SK-N-SH treated with all-trans-retinoic acid at 6 μM for 48 hours (cell line): ENCODE measurements at regions not wholly inside any gene's neighbourhood (a gene's known extent, or its start where the extent isn't known, plus 50 kb on each side); places are given as distances from the start of the nearest gene placed in this dataset.

Source experiments
- ATAC-seq: fragments of 200-7000 bp; cut with Tn5 transposase; 3 replicates; pipeline ENCODE4 v1.9.1; 2020; ENCODE audit warnings: mild to moderate bottlenecking, moderate library complexity
- ARNTL ChIP-seq: fragments of 450-650 bp; formaldehyde crosslinking; IDR thresholded peaks from 2 replicates; pipeline ENCODE4 v1.5.0; 2020; ENCODE audit warnings: low read depth, mild to moderate bottlenecking, moderate library complexity, borderline replicate concordance
- BACH2 ChIP-seq: fragments of 250-450 bp; sonication (Bioruptor Pico); IDR thresholded peaks from 2 replicates; pipeline ENCODE4 v1.9.0; 2021; ENCODE audit warnings: mild to moderate bottlenecking, borderline replicate concordance
- CSDC2 ChIP-seq: fragments of 250-450 bp; sonication (Bioruptor Pico); IDR thresholded peaks from 2 replicates; pipeline ENCODE4 v1.5.0; 2020; ENCODE audit warnings: mild to moderate bottlenecking, moderate library complexity
- ESRRG ChIP-seq: fragments of 250-450 bp; sonication (Bioruptor Pico); IDR thresholded peaks from 2 replicates; pipeline ENCODE4 v1.6.1; 2021; ENCODE audit warnings: mild to moderate bottlenecking
- GLIS3 ChIP-seq: fragments of 250-450 bp; sonication (Bioruptor Pico); IDR thresholded peaks from 2 replicates; pipeline ENCODE4 v1.5.0; 2020; ENCODE audit warnings: mild to moderate bottlenecking, moderate library complexity
- ISL1 ChIP-seq: fragments of 250-450 bp; sonication (Bioruptor Pico); IDR thresholded peaks from 2 replicates; pipeline ENCODE4 v2.1.2; 2022; ENCODE audit warnings: mild to moderate bottlenecking, moderate library complexity
- PPARA ChIP-seq: fragments of 250-450 bp; sonication (Bioruptor Pico); IDR thresholded peaks from 2 replicates; pipeline ENCODE4 v1.5.0; 2020; ENCODE audit warnings: mild to moderate bottlenecking, borderline replicate concordance
- RARB ChIP-seq: fragments of 250-450 bp; sonication (Bioruptor Pico); IDR thresholded peaks from 2 replicates; pipeline ENCODE4 v1.8.0; 2021; ENCODE audit warnings: mild to moderate bottlenecking, moderate library complexity
- SNAI2 ChIP-seq: fragments of 250-450 bp; sonication (Bioruptor Pico); IDR thresholded peaks from 2 replicates; pipeline ENCODE4 v1.5.0; 2020; ENCODE audit warnings: mild to moderate bottlenecking, moderate library complexity
- TCF4 ChIP-seq: fragments of 250-450 bp; sonication (Bioruptor Pico); IDR thresholded peaks from 2 replicates; pipeline ENCODE4 v1.8.0; 2021; ENCODE audit warnings: mild to moderate bottlenecking, moderate library complexity, borderline replicate concordance
- TOX ChIP-seq: fragments of 250-450 bp; sonication (Bioruptor Pico); IDR thresholded peaks from 2 replicates; pipeline ENCODE4 v1.8.0; 2021; ENCODE audit warnings: mild to moderate bottlenecking, moderate library complexity, borderline replicate concordance
- ZFP3 ChIP-seq: fragments of 250-450 bp; sonication (Bioruptor Pico); IDR thresholded peaks from 2 replicates; pipeline ENCODE4 v1.5.0; 2020; ENCODE audit warnings: mild to moderate bottlenecking, moderate library complexity
- ZFP30 ChIP-seq: fragments of 450-650 bp; formaldehyde crosslinking; IDR thresholded peaks from 2 replicates; pipeline ENCODE4 v1.5.0; 2022; ENCODE audit warnings: mild to moderate bottlenecking, moderate library complexity
- ZNF565 ChIP-seq: fragments of 450-650 bp; formaldehyde crosslinking; conservative IDR thresholded peaks from 2 replicates; pipeline ENCODE4 v1.5.0; 2020; ENCODE audit warnings: low read depth, mild to moderate bottlenecking, moderate library complexity
- ZNF70 ChIP-seq: fragments of 450-650 bp; formaldehyde crosslinking; IDR thresholded peaks from 2 replicates; pipeline ENCODE4 v1.5.0; 2020; ENCODE audit warnings: mild to moderate bottlenecking, moderate library complexity
- ZNF8 ChIP-seq: fragments of 450-650 bp; formaldehyde crosslinking; IDR thresholded peaks from 2 replicates; pipeline ENCODE4 v1.5.0; 2020; ENCODE audit warnings: mild to moderate bottlenecking, moderate library complexity
- TF ChIP-seq, protein P1 (sequence below): fragments of 250-450 bp; sonication (Bioruptor Pico); IDR thresholded peaks from 2 replicates; pipeline ENCODE4 v1.8.0; 2020; ENCODE audit warnings: mild to moderate bottlenecking, moderate library complexity, borderline replicate concordance
- TF ChIP-seq, protein P2 (sequence below): fragments of 250-450 bp; sonication (Bioruptor Pico); IDR thresholded peaks from 2 replicates; pipeline ENCODE4 v1.5.0; 2020; ENCODE audit warnings: mild to moderate bottlenecking, moderate library complexity
- TF ChIP-seq, protein P3 (sequence below): fragments of 250-450 bp; sonication (Bioruptor Pico); IDR thresholded peaks from 2 replicates; pipeline ENCODE4 v1.8.0; 2021; ENCODE audit warnings: low read depth, mild to moderate bottlenecking, moderate library complexity, borderline replicate concordance
- TF ChIP-seq, protein P4 (sequence below): fragments of 250-450 bp; sonication (Bioruptor Pico); IDR thresholded peaks from 2 replicates; pipeline ENCODE4 v1.5.1; 2020; ENCODE audit warnings: low read depth, mild to moderate bottlenecking, moderate library complexity
- TF ChIP-seq, protein P5 (sequence below): fragments of 250-450 bp; sonication (Bioruptor Pico); IDR thresholded peaks from 2 replicates; pipeline ENCODE4 v1.5.1; 2021; ENCODE audit warnings: mild to moderate bottlenecking, moderate library complexity

DNA sequence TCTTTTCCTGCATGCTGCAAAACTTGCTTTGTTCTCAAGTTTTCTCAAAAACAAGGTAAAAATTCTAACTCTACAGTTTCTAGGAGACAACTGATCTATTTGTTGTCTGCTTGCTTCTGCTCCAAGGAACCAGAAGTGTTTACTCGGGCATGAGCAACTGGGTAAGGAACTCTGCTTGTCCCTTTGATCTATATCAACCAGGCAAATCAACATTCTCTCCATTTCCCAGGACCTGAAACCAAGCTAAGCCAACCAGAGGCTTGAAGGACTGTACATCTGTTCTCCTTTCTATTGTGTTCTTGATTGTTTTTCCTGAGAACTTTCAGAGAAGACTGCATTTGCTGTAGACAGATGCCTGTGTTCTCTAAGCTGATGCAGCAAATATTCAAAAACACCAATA, 335.0 kb upstream of the KCNH7 start:
- TF ChIP-seq ZNF70, result no peak
- no peak for TF ChIP-seq ZFP30 (CRISPR knock-in tag)
- no peak for TF ChIP-seq BACH2
- no peak for TF ChIP-seq TOX (CRISPR knock-in tag)
- TF ChIP-seq ISL1 (CRISPR knock-in tag), result no peak
- TF ChIP-seq, protein P1, sequence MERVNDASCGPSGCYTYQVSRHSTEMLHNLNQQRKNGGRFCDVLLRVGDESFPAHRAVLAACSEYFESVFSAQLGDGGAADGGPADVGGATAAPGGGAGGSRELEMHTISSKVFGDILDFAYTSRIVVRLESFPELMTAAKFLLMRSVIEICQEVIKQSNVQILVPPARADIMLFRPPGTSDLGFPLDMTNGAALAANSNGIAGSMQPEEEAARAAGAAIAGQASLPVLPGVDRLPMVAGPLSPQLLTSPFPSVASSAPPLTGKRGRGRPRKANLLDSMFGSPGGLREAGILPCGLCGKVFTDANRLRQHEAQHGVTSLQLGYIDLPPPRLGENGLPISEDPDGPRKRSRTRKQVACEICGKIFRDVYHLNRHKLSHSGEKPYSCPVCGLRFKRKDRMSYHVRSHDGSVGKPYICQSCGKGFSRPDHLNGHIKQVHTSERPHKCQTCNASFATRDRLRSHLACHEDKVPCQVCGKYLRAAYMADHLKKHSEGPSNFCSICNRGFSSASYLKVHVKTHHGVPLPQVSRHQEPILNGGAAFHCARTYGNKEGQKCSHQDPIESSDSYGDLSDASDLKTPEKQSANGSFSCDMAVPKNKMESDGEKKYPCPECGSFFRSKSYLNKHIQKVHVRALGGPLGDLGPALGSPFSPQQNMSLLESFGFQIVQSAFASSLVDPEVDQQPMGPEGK (CRISPR knock-in tag), result no peak
- no peak for TF ChIP-seq ZNF565
- TF ChIP-seq, protein P2, sequence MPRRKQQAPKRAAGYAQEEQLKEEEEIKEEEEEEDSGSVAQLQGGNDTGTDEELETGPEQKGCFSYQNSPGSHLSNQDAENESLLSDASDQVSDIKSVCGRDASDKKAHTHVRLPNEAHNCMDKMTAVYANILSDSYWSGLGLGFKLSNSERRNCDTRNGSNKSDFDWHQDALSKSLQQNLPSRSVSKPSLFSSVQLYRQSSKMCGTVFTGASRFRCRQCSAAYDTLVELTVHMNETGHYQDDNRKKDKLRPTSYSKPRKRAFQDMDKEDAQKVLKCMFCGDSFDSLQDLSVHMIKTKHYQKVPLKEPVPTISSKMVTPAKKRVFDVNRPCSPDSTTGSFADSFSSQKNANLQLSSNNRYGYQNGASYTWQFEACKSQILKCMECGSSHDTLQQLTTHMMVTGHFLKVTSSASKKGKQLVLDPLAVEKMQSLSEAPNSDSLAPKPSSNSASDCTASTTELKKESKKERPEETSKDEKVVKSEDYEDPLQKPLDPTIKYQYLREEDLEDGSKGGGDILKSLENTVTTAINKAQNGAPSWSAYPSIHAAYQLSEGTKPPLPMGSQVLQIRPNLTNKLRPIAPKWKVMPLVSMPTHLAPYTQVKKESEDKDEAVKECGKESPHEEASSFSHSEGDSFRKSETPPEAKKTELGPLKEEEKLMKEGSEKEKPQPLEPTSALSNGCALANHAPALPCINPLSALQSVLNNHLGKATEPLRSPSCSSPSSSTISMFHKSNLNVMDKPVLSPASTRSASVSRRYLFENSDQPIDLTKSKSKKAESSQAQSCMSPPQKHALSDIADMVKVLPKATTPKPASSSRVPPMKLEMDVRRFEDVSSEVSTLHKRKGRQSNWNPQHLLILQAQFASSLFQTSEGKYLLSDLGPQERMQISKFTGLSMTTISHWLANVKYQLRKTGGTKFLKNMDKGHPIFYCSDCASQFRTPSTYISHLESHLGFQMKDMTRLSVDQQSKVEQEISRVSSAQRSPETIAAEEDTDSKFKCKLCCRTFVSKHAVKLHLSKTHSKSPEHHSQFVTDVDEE (CRISPR knock-in tag), result no peak
- no peak for TF ChIP-seq CSDC2 (CRISPR knock-in tag)
- TF ChIP-seq, protein P3, sequence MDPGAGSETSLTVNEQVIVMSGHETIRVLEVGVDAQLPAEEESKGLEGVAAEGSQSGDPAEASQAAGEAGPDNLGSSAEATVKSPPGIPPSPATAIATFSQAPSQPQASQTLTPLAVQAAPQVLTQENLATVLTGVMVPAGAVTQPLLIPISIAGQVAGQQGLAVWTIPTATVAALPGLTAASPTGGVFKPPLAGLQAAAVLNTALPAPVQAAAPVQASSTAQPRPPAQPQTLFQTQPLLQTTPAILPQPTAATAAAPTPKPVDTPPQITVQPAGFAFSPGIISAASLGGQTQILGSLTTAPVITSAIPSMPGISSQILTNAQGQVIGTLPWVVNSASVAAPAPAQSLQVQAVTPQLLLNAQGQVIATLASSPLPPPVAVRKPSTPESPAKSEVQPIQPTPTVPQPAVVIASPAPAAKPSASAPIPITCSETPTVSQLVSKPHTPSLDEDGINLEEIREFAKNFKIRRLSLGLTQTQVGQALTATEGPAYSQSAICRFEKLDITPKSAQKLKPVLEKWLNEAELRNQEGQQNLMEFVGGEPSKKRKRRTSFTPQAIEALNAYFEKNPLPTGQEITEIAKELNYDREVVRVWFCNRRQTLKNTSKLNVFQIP (CRISPR knock-in tag), result no peak
- TF ChIP-seq ARNTL (CRISPR knock-in tag), result no peak
- no peak for TF ChIP-seq RARB (CRISPR knock-in tag)
- TF ChIP-seq ESRRG (CRISPR knock-in tag), result no peak
- TF ChIP-seq ZFP3 (CRISPR knock-in tag), result no peak
- no peak for TF ChIP-seq ZNF8 (CRISPR knock-in tag)
- TF ChIP-seq TCF4, result no peak
- TF ChIP-seq SNAI2 (CRISPR knock-in tag), result no peak
- TF ChIP-seq, protein P4, sequence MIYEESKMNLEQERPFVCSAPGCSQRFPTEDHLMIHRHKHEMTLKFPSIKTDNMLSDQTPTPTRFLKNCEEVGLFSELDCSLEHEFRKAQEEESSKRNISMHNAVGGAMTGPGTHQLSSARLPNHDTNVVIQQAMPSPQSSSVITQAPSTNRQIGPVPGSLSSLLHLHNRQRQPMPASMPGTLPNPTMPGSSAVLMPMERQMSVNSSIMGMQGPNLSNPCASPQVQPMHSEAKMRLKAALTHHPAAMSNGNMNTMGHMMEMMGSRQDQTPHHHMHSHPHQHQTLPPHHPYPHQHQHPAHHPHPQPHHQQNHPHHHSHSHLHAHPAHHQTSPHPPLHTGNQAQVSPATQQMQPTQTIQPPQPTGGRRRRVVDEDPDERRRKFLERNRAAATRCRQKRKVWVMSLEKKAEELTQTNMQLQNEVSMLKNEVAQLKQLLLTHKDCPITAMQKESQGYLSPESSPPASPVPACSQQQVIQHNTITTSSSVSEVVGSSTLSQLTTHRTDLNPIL (CRISPR knock-in tag), result no peak
- ATAC-seq, result no peak

DNA sequence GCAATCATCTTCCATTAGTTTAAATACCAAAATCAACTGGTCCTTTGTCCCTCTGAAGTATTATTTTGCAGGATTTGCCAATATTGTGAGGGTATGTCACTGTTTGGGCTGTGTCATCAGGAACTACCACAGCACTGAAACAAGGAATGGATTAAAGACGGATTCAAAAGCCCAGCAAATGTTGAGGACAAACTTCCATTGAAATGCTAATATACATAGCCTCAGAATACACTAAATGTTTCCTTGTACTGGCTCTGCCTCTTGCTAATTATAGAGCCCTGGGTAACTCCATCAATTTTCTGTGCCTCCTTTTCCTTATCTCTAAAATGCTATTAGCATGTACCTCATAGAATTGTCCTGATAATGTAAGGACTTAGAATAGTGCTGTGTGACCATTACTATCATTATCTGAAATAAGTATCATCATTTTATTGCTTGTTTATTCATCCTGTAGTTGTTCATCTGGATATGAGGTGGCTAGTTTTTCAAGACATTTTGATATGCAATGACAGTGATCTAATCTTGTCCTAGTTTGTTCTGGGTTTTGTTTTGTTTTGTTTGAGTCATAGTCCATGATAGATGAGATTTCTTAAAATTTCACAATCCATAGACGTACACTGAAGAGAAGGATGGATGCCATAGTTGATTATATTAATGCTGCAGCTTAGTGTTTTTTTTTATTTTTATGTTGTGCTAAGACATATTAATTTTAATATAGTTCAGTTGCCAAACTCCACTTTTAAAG, 333.4 kb upstream of the KCNH7 start:
- TF ChIP-seq ZNF8 (CRISPR knock-in tag) (no peak), ISL1 (CRISPR knock-in tag) (peak; percentile 70)
- ATAC-seq, result no peak

DNA sequence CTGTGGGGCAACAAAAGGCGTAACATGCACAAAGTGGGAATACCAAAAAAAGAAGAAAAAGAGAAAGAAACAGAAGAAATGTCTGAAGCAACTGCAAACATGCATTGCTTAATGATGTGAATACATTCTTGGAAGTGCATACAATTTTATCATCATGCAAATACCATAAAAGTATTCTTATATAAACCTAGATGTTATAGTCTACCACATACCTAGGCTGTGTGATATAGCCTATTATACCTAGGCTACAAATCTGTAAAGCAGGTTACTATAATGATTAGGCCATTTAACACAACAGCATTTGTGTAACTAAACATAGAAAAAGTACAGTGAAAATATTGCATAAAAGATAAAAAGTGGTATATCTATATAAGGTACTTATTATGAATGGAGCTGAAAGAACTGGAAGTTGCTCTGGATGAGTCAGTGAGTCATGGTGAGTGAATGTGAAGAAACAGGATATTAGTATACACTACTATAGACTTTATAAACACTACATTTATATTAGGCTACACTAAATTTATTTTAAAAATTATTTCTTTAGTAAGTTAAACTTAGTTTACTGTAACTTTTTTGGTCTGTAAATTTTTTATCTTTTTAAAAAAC, 319.4 kb upstream of the KCNH7 start:
- peak; percentile 92 for ATAC-seq
- no peak for TF ChIP-seq TOX (CRISPR knock-in tag)
- TF ChIP-seq, protein P4 (CRISPR knock-in tag), result no peak
- peak; percentile 8; the same call in 1 of the 2 replicates for TF ChIP-seq ZNF8 (CRISPR knock-in tag)
- TF ChIP-seq, all 23 proteins: peak for 1

DNA sequence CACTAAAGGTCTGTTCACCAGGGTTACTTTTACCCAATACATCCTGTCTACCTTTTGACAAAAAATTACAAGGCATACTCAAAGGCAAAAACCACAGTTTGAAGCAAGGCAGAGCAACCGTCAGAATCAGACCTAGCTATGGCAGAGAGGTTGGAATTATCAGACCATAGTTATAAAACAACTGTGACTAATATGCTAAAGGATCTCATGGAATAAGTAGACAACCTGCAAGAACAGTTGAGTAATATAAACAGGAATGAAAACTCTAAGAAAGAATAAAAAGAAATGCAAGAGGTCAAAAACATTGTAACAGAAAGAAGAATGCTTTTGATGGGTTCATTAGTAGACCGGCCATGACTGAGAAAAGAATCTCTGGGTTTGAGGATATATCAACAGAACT, 318.8 kb upstream of the KCNH7 start:
- ATAC-seq, result no peak

More for the DNA sequence above, 318.8 kb upstream of the KCNH7 start:
- TF ChIP-seq ISL1 (CRISPR knock-in tag) (no peak), CSDC2 (CRISPR knock-in tag) (no peak), BACH2 (no peak), RARB (CRISPR knock-in tag) (no peak), ESRRG (CRISPR knock-in tag) (no peak), GLIS3 (CRISPR knock-in tag) (no peak), ZFP30 (CRISPR knock-in tag) (no peak), PPARA (CRISPR knock-in tag) (no peak), ZNF8 (CRISPR knock-in tag) (no peak), TCF4 (no peak)
- TF ChIP-seq, protein P4 (CRISPR knock-in tag), result no peak
- TF ChIP-seq, protein P5, sequence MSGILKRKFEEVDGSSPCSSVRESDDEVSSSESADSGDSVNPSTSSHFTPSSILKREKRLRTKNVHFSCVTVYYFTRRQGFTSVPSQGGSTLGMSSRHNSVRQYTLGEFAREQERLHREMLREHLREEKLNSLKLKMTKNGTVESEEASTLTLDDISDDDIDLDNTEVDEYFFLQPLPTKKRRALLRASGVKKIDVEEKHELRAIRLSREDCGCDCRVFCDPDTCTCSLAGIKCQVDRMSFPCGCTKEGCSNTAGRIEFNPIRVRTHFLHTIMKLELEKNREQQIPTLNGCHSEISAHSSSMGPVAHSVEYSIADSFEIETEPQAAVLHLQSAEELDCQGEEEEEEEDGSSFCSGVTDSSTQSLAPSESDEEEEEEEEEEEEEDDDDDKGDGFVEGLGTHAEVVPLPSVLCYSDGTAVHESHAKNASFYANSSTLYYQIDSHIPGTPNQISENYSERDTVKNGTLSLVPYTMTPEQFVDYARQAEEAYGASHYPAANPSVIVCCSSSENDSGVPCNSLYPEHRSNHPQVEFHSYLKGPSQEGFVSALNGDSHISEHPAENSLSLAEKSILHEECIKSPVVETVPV, result no peak
- TF ChIP-seq, all 23 proteins: peak for 0
